Peyer's patch (tissue), 4 donors: ENCODE measurements at regions not wholly inside any gene's neighbourhood (a gene's known extent, or its start where the extent isn't known, plus 50 kb on each side); places are given as distances from the start of the nearest gene placed in this dataset.

Source experiments
- CTCF ChIP-seq, 6 experiments: fragments of 450-650 bp in 4 of 6; fragments of 200-600 bp in 2 of 6; sonication (generic) in 1 of 6; IDR thresholded peaks; one replicate each; pipeline ENCODE4 v1.5.1; 2017 to 2019; ENCODE audit warnings: antibody characterized with exemption in 6 of 6, mild to moderate bottlenecking in 3 of 6, moderate library complexity in 1 of 6
- POLR2A ChIP-seq, 2 donors: fragments of 450-650 bp; IDR thresholded peaks; one replicate each; pipeline ENCODE4 v1.5.1; 2017; ENCODE audit warnings: antibody characterized with exemption in 2 of 2, mild to moderate bottlenecking in 2 of 2, moderate library complexity in 2 of 2

- TF ChIP-seq CTCF (IDR thresholded peaks at IDR 0.05), result no peak
- no peak for TF ChIP-seq POLR2A (IDR thresholded peaks at IDR 0.05)
These were observed 73.5 kb upstream of the ARID5B start for GRCh38 chr10:61828034-61828433.
